Activated naive CD8-positive, alpha-beta T cell (primary cell): ENCODE measurements at regions not wholly inside any gene's neighbourhood (a gene's known extent, or its start where the extent isn't known, plus 50 kb on each side); places are given as distances from the start of the nearest gene placed in this dataset.

Source experiments
- H3K27ac Mint-ChIP-seq: one replicate; pipeline ENCODE4 v1.8.0; 2021; ENCODE audit warnings: mixed read lengths
- H3K27me3 Mint-ChIP-seq: one replicate; pipeline ENCODE4 v1.8.0; 2021; ENCODE audit warnings: mixed read lengths
- H3K36me3 Mint-ChIP-seq: one replicate; pipeline ENCODE4 v1.8.0; 2021; ENCODE audit warnings: mixed read lengths
- H3K4me1 Mint-ChIP-seq: one replicate; pipeline ENCODE4 v1.8.0; 2021; ENCODE audit warnings: low read depth, mixed read lengths
- H3K4me3 Mint-ChIP-seq: one replicate; pipeline ENCODE4 v1.8.0; 2021; ENCODE audit warnings: mild to moderate bottlenecking, mixed read lengths
- H3K9me3 Mint-ChIP-seq: one replicate; pipeline ENCODE4 v1.8.0; 2021; ENCODE audit warnings: low read depth, mixed read lengths

GRCh38 chr3:24886501-24886900 is 391.9 kb upstream of the THRB start:
- Mint-ChIP-seq H3K27ac (no peak overlapping the region), H3K9me3 (peaks cover 3% of the 10 kb centered on the region), H3K27me3 (no peaks in the 10 kb centered on the region), H3K36me3 (no peaks in the 10 kb centered on the region), H3K4me1 (no peaks in the 10 kb centered on the region), H3K4me3 (no peak overlapping the region)

GRCh38 chr3:24890012-24890411 is 395.4 kb upstream of the THRB start:
- Mint-ChIP-seq H3K36me3 (no peaks in the 10 kb centered on the region), H3K27me3 (no peaks in the 10 kb centered on the region), H3K27ac (no peak overlapping the region)

GRCh38 chr3:24899373-24899772 is 404.7 kb upstream of the THRB start:
- Mint-ChIP-seq H3K9me3 (peaks cover 4% of the 10 kb centered on the region), H3K27ac (no peak overlapping the region), H3K4me1 (no peaks in the 10 kb centered on the region), H3K4me3 (no peak overlapping the region), H3K36me3 (no peaks in the 10 kb centered on the region), H3K27me3 (no peaks in the 10 kb centered on the region)

More at GRCh38 chr3:24890012-24890411, 395.4 kb upstream of the THRB start:
- Mint-ChIP-seq H3K9me3 (peaks cover 10% of the 10 kb centered on the region), H3K4me3 (no peak overlapping the region), H3K4me1 (no peaks in the 10 kb centered on the region)

GRCh38 chr3:24899901-24900603 is 405.4 kb upstream of the THRB start:
- H3K27me3 Mint-ChIP-seq: no peaks in the 10 kb centered on the region
- no peaks in the 10 kb centered on the region for H3K36me3 Mint-ChIP-seq
- no peak overlapping the region for H3K27ac Mint-ChIP-seq
- no peaks in the 10 kb centered on the region for H3K9me3 Mint-ChIP-seq
- H3K4me3 Mint-ChIP-seq: no peak overlapping the region
- H3K4me1 Mint-ChIP-seq: no peaks in the 10 kb centered on the region

GRCh38 chr3:24905266-24905665 is 410.6 kb upstream of the THRB start:
- H3K9me3 Mint-ChIP-seq: peaks cover 4% of the 10 kb centered on the region
- H3K36me3 Mint-ChIP-seq: no peaks in the 10 kb centered on the region
- H3K27me3 Mint-ChIP-seq: no peaks in the 10 kb centered on the region
- H3K4me3 Mint-ChIP-seq: no peak overlapping the region
- no peak overlapping the region for H3K27ac Mint-ChIP-seq
- no peaks in the 10 kb centered on the region for H3K4me1 Mint-ChIP-seq

- no peak overlapping the region for H3K27ac Mint-ChIP-seq
- no peaks in the 10 kb centered on the region for H3K36me3 Mint-ChIP-seq
- no peaks in the 10 kb centered on the region for H3K4me1 Mint-ChIP-seq
- peaks cover 4% of the 10 kb centered on the region for H3K9me3 Mint-ChIP-seq
- no peaks in the 10 kb centered on the region for H3K27me3 Mint-ChIP-seq
- H3K4me3 Mint-ChIP-seq: no peak overlapping the region
Measured at GRCh38 chr3:24907106-24907505, 412.5 kb upstream of the THRB start.

- Mint-ChIP-seq H3K4me1 (no peaks in the 10 kb centered on the region), H3K27ac (no peak overlapping the region), H3K27me3 (no peaks in the 10 kb centered on the region), H3K9me3 (peaks cover 12% of the 10 kb centered on the region), H3K36me3 (no peaks in the 10 kb centered on the region), H3K4me3 (no peak overlapping the region)
Measured at GRCh38 chr3:24911076-24911475, 416.4 kb upstream of the THRB start.

- H3K27me3 Mint-ChIP-seq: no peaks in the 10 kb centered on the region
Measured at GRCh38 chr3:24915639-24916038, 421.0 kb upstream of the THRB start.

GRCh38 chr3:24917908-24918307 is 423.3 kb upstream of the THRB start:
- no peak overlapping the region for H3K27ac Mint-ChIP-seq
- no peaks in the 10 kb centered on the region for H3K4me1 Mint-ChIP-seq
- H3K27me3 Mint-ChIP-seq: no peaks in the 10 kb centered on the region
- H3K4me3 Mint-ChIP-seq: no peak overlapping the region
- H3K36me3 Mint-ChIP-seq: no peaks in the 10 kb centered on the region
- peaks cover 12% of the 10 kb centered on the region for H3K9me3 Mint-ChIP-seq

More at GRCh38 chr3:24915639-24916038, 421.0 kb upstream of the THRB start:
- H3K4me3 Mint-ChIP-seq: no peak overlapping the region
- no peaks in the 10 kb centered on the region for H3K36me3 Mint-ChIP-seq
- H3K27ac Mint-ChIP-seq: no peak overlapping the region
- H3K9me3 Mint-ChIP-seq: peaks cover 11% of the 10 kb centered on the region
- no peaks in the 10 kb centered on the region for H3K4me1 Mint-ChIP-seq

GRCh38 chr3:24923570-24923969 is 428.9 kb upstream of the THRB start:
- Mint-ChIP-seq H3K36me3 (no peaks in the 10 kb centered on the region), H3K27me3 (no peaks in the 10 kb centered on the region), H3K27ac (no peak overlapping the region), H3K9me3 (peaks cover 8% of the 10 kb centered on the region), H3K4me1 (no peaks in the 10 kb centered on the region), H3K4me3 (no peak overlapping the region)

- Mint-ChIP-seq H3K27me3 (no peaks in the 10 kb centered on the region), H3K36me3 (no peaks in the 10 kb centered on the region), H3K4me3 (no peak overlapping the region), H3K4me1 (no peaks in the 10 kb centered on the region), H3K27ac (no peak overlapping the region), H3K9me3 (peaks cover 4% of the 10 kb centered on the region)
Measured at GRCh38 chr3:24929521-24929920, 434.9 kb upstream of the THRB start.

GRCh38 chr3:24933401-24933800 is 438.8 kb upstream of the THRB start:
- Mint-ChIP-seq H3K27me3 (no peaks in the 10 kb centered on the region), H3K4me3 (no peak overlapping the region), H3K9me3 (no peaks in the 10 kb centered on the region), H3K27ac (no peak overlapping the region), H3K4me1 (no peaks in the 10 kb centered on the region), H3K36me3 (no peaks in the 10 kb centered on the region)

- H3K36me3 Mint-ChIP-seq: no peaks in the 10 kb centered on the region
- no peak overlapping the region for H3K27ac Mint-ChIP-seq
- no peak overlapping the region for H3K4me3 Mint-ChIP-seq
- H3K4me1 Mint-ChIP-seq: no peaks in the 10 kb centered on the region
- H3K27me3 Mint-ChIP-seq: no peaks in the 10 kb centered on the region
- no peaks in the 10 kb centered on the region for H3K9me3 Mint-ChIP-seq
Measured at GRCh38 chr3:24936574-24936973, 441.9 kb upstream of the THRB start.

- H3K36me3 Mint-ChIP-seq: no peaks in the 10 kb centered on the region
- H3K4me1 Mint-ChIP-seq: no peaks in the 10 kb centered on the region
- H3K4me3 Mint-ChIP-seq: no peak overlapping the region
- H3K27ac Mint-ChIP-seq: no peak overlapping the region
- H3K27me3 Mint-ChIP-seq: no peaks in the 10 kb centered on the region
- H3K9me3 Mint-ChIP-seq: no peaks in the 10 kb centered on the region
Measured at GRCh38 chr3:24937228-24937627, 442.6 kb upstream of the THRB start.

- Mint-ChIP-seq H3K27me3 (no peaks in the 10 kb centered on the region), H3K36me3 (no peaks in the 10 kb centered on the region), H3K27ac (no peak overlapping the region), H3K9me3 (no peaks in the 10 kb centered on the region), H3K4me3 (no peak overlapping the region), H3K4me1 (no peaks in the 10 kb centered on the region)
Measured at GRCh38 chr3:24937780-24938179, 443.1 kb upstream of the THRB start.

GRCh38 chr3:24943961-24944360 is 449.3 kb upstream of the THRB start:
- no peak overlapping the region for H3K4me3 Mint-ChIP-seq
- H3K9me3 Mint-ChIP-seq: peaks cover 7% of the 10 kb centered on the region
- H3K27ac Mint-ChIP-seq: no peak overlapping the region
- H3K4me1 Mint-ChIP-seq: no peaks in the 10 kb centered on the region
- H3K27me3 Mint-ChIP-seq: no peaks in the 10 kb centered on the region
- no peaks in the 10 kb centered on the region for H3K36me3 Mint-ChIP-seq
